Activated T-helper 1 cell treated with anti-CD3 and anti-CD28 coated beads, Interleukin-2, amount 50 U/mL, for 16 hours (primary cell): ENCODE measurements at regions not wholly inside any gene's neighbourhood (a gene's known extent, or its start where the extent isn't known, plus 50 kb on each side); places are given as distances from the start of the nearest gene placed in this dataset.
A peak's percentile ranks its signal among the peaks of the same experiment; 100 is the strongest.

Source experiments
- DNase-seq, 2 donors: peaks; one replicate each; pipeline ENCODE4 v3.0.0-alpha.2; 2020; ENCODE audit warnings: low read depth in 1 of 2, low spot score in 1 of 2

- DNase-seq, result no peak
These were observed 215.3 kb downstream of the RNF152 start for GRCh38 chr18:61677435-61677970.

- DNase-seq, result no peak
These were observed 215.9 kb downstream of the RNF152 start for GRCh38 chr18:61676773-61677434.

GRCh38 chr18:61669320-61669719, 223.5 kb downstream of the RNF152 start:
- DNase-seq, result no peak

GRCh38 chr18:61666876-61667590, 225.8 kb downstream of the RNF152 start:
- DNase-seq, result no peak

- no peak for DNase-seq
These were observed 228.3 kb downstream of the RNF152 start for GRCh38 chr18:61664419-61665084.

- no peak for DNase-seq
These were observed 230.1 kb downstream of the RNF152 start for GRCh38 chr18:61662726-61663125.

GRCh38 chr18:61658431-61658830, 234.4 kb downstream of the RNF152 start:
- DNase-seq, result no peak

GRCh38 chr18:61657066-61657732, 235.6 kb downstream of the RNF152 start:
- no peak for DNase-seq

GRCh38 chr18:61655630-61656029, 237.2 kb downstream of the RNF152 start:
- DNase-seq, result no peak

GRCh38 chr18:61653823-61654551, 238.8 kb downstream of the RNF152 start:
- no peak for DNase-seq

GRCh38 chr18:61651880-61652268, 240.9 kb downstream of the RNF152 start:
- no peak for DNase-seq

GRCh38 chr18:61651145-61651879, 241.5 kb downstream of the RNF152 start:
- DNase-seq, result no peak

- no peak for DNase-seq
These were observed 248.7 kb downstream of the RNF152 start for GRCh38 chr18:61643884-61644647.

GRCh38 chr18:61639886-61640285, 252.9 kb downstream of the RNF152 start:
- no peak for DNase-seq

- no peak for DNase-seq
These were observed 254.8 kb downstream of the RNF152 start for GRCh38 chr18:61637905-61638595.

GRCh38 chr18:61637319-61637718, 255.5 kb downstream of the RNF152 start:
- DNase-seq, result no peak

GRCh38 chr18:61635901-61636528, 256.8 kb downstream of the RNF152 start:
- peak in 1 of 2 donors; percentile 2 for DNase-seq

GRCh38 chr18:61628085-61628484, 264.7 kb downstream of the RNF152 start:
- DNase-seq, result no peak
